ENCODE measurements at regions not wholly inside any gene's neighbourhood (a gene's known extent, or its start where the extent isn't known, plus 50 kb on each side); places are given as distances from the start of the nearest gene placed in this dataset.

DNA sequence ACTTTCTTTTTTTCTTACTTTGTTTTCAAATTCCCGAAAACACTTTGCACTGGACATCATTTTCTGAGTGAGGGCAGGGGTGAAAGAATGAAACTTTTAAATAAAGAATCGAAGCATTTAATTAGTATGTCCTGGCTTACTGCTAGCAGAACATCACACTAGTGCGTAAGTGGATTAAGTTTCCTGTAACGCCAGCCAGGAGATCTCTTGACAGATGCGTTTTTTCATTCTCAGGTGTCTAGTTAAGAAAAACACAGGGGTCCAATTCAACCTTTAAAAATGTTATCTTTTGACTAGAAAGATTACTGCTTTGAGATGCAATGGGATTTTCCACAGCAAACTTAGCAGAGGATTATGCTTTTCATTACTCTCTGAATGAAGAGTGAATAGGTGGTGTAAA is 858.8 kb upstream of the EPHA7 start:
- TF ChIP-seq POLR2A (IDR thresholded peaks at IDR 0.05; ENCODE audit: low read depth): no peak
- TF ChIP-seq, protein P1, sequence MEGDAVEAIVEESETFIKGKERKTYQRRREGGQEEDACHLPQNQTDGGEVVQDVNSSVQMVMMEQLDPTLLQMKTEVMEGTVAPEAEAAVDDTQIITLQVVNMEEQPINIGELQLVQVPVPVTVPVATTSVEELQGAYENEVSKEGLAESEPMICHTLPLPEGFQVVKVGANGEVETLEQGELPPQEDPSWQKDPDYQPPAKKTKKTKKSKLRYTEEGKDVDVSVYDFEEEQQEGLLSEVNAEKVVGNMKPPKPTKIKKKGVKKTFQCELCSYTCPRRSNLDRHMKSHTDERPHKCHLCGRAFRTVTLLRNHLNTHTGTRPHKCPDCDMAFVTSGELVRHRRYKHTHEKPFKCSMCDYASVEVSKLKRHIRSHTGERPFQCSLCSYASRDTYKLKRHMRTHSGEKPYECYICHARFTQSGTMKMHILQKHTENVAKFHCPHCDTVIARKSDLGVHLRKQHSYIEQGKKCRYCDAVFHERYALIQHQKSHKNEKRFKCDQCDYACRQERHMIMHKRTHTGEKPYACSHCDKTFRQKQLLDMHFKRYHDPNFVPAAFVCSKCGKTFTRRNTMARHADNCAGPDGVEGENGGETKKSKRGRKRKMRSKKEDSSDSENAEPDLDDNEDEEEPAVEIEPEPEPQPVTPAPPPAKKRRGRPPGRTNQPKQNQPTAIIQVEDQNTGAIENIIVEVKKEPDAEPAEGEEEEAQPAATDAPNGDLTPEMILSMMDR (IDR thresholded peaks at IDR 0.05): no peak
- no peak for TF ChIP-seq EP300 (IDR thresholded peaks at IDR 0.05)
- TF ChIP-seq POLR2AphosphoS5 (IDR thresholded peaks at IDR 0.05): no peak
